Natural killer cell (primary cell): ENCODE measurements at regions not wholly inside any gene's neighbourhood (a gene's known extent, or its start where the extent isn't known, plus 50 kb on each side); places are given as distances from the start of the nearest gene placed in this dataset.

ENCODE experiments used
- ATAC-seq, 3 donors: fragments of 150-1000 bp in 2 of 3; fragments of 200-7000 bp in 1 of 3; cut with Tn5 transposase; 1 replicate in 1 of 3; 2 replicates in 2 of 3; pipeline ENCODE4 v1.10.0; 2021; ENCODE audit warnings: mild to moderate bottlenecking in 2 of 3, moderate library complexity in 2 of 3
- DNase-seq, 2 donors: peaks; one replicate each; pipeline versions ENCODE4 v3.0.0 to v3.0.0-alpha.2; 2013 to 2021; ENCODE audit warnings: mixed read lengths in 1 of 2
- H3K27ac ChIP-seq: one replicate; pipeline ENCODE4 v1.5.1; 2013; ENCODE audit warnings: mild to moderate bottlenecking, low read length
- H3K27me3 ChIP-seq: one replicate; pipeline ENCODE4 v1.6.1; 2013; ENCODE audit warnings: low read length; ENCODE audit not compliant: control insufficient read depth, insufficient read depth
- H3K36me3 ChIP-seq: one replicate; pipeline ENCODE4 v1.6.1; 2013; ENCODE audit warnings: low read length; ENCODE audit not compliant: control insufficient read depth, insufficient read depth
- H3K4me1 ChIP-seq: one replicate; pipeline ENCODE4 v1.6.1; 2013; ENCODE audit warnings: low read length; ENCODE audit not compliant: control insufficient read depth, insufficient read depth
- H3K4me3 ChIP-seq: one replicate; pipeline ENCODE4 v1.5.1; 2013; ENCODE audit warnings: low read length
- H3K9me3 ChIP-seq: one replicate; pipeline ENCODE4 v1.6.1; 2013; ENCODE audit warnings: low read length; ENCODE audit not compliant: control insufficient read depth, insufficient read depth
- H3K27ac Mint-ChIP-seq, 2 donors: one replicate each; pipeline ENCODE4 v1.8.0; 2022; ENCODE audit warnings: mild to moderate bottlenecking in 2 of 2, mixed read lengths in 2 of 2, moderate library complexity in 1 of 2
- H3K27me3 Mint-ChIP-seq, 2 donors: one replicate each; pipeline ENCODE4 v1.8.0; 2022; ENCODE audit warnings: low read depth in 2 of 2, mixed read lengths in 2 of 2
- H3K36me3 Mint-ChIP-seq: one replicate; pipeline ENCODE4 v1.8.0; 2022; ENCODE audit warnings: mixed read lengths
- H3K4me1 Mint-ChIP-seq, 2 donors: one replicate each; pipeline ENCODE4 v1.8.0; 2022; ENCODE audit warnings: mixed read lengths in 2 of 2
- H3K4me3 Mint-ChIP-seq: one replicate; pipeline ENCODE4 v1.8.0; 2022; ENCODE audit warnings: mild to moderate bottlenecking, moderate library complexity, mixed read lengths
- H3K9me3 Mint-ChIP-seq, 2 donors: one replicate each; pipeline ENCODE4 v1.8.0; 2022; ENCODE audit warnings: mixed read lengths in 2 of 2
- CTCF ChIP-seq: fragments of 200-600 bp; IDR thresholded peaks from one replicate; pipeline ENCODE4 v1.8.0; 2022; ENCODE audit warnings: antibody characterized with exemption
- WGBS: methylation state at CpG from one replicate; pipeline ENCODE4 v1.1.7; 2013; ENCODE audit warnings: missing lambda C conversion rate; ENCODE audit not compliant: insufficient coverage; 5-methylcytosine and 5-hydroxymethylcytosine counted together
- intact Hi-C: fragments of 100-400 bp; cut with micrococcal nuclease; formaldehyde crosslinking; loops from one replicate; pipeline ENCODE4 v1.14.2; 2022

- intact Hi-C loops: no loop called here
- no peak for TF ChIP-seq CTCF
- peaks cover 32 to 39% of the 10 kb centered on the region in 2 donors for H3K4me1 Mint-ChIP-seq
- no peak overlapping the region for H3K4me3 Mint-ChIP-seq
- Histone ChIP-seq H3K27me3 (no peaks in the 10 kb centered on the region), H3K4me1 (peaks cover 18% of the 10 kb centered on the region), H3K27ac (no peak overlapping the region), H3K36me3 (no peaks in the 10 kb centered on the region), H3K9me3 (no peaks in the 10 kb centered on the region), H3K4me3 (no peak overlapping the region)
- no peak for DNase-seq
- H3K36me3 Mint-ChIP-seq: no peaks in the 10 kb centered on the region
- no peak for ATAC-seq
- peaks cover 0 to 2% of the 10 kb centered on the region in 2 donors for H3K9me3 Mint-ChIP-seq
- H3K27ac Mint-ChIP-seq: peak overlapping the region in 1 of 2 donors; percentile 39
- WGBS: 94% methylated on average over 8 of the region's 8 CpGs
- H3K27me3 Mint-ChIP-seq: no peaks in the 10 kb centered on the region
These were observed 73.8 kb upstream of the VAV3 start for GRCh38 chr1:108038653-108039236.

- no peak for TF ChIP-seq CTCF
- Histone ChIP-seq H3K4me1 (peaks cover 9% of the 10 kb centered on the region), H3K9me3 (no peaks in the 10 kb centered on the region), H3K36me3 (no peaks in the 10 kb centered on the region), H3K27me3 (no peaks in the 10 kb centered on the region), H3K4me3 (no peak overlapping the region), H3K27ac (no peak overlapping the region)
- H3K4me1 Mint-ChIP-seq: peaks cover 14 to 24% of the 10 kb centered on the region in 2 donors
- no peak overlapping the region for H3K27ac Mint-ChIP-seq
- WGBS: 82% methylated on average over 2 of the region's 3 CpGs
- DNase-seq: no peak
- no peaks in the 10 kb centered on the region for H3K36me3 Mint-ChIP-seq
- H3K4me3 Mint-ChIP-seq: no peak overlapping the region
- no peaks in the 10 kb centered on the region for H3K27me3 Mint-ChIP-seq
- intact Hi-C loops: no loop called here
- no peak for ATAC-seq
- no peaks in the 10 kb centered on the region for H3K9me3 Mint-ChIP-seq
These were observed 72.0 kb upstream of the VAV3 start for GRCh38 chr1:108036796-108037562.

GRCh38 chr1:108034396-108034795 is 69.4 kb upstream of the VAV3 start:
- no peaks in the 10 kb centered on the region for H3K9me3 Mint-ChIP-seq
- WGBS: 78% methylated on average over 1 of the region's 1 CpG
- no peak for DNase-seq
- no peak overlapping the region for H3K4me3 Mint-ChIP-seq
- intact Hi-C loops: no loop called here
- H3K36me3 Mint-ChIP-seq: no peaks in the 10 kb centered on the region
- no peaks in the 10 kb centered on the region for H3K27me3 Mint-ChIP-seq
- no peak for ATAC-seq
- H3K4me3 ChIP-seq: no peak overlapping the region
- H3K4me1 Mint-ChIP-seq: peaks cover 0 to 6% of the 10 kb centered on the region in 2 donors
- no peak for TF ChIP-seq CTCF
- no peaks in the 10 kb centered on the region for H3K36me3 ChIP-seq
- H3K4me1 ChIP-seq: no peaks in the 10 kb centered on the region
- no peak overlapping the region for H3K27ac ChIP-seq
- H3K27ac Mint-ChIP-seq: no peak overlapping the region
- no peaks in the 10 kb centered on the region for H3K9me3 ChIP-seq
- no peaks in the 10 kb centered on the region for H3K27me3 ChIP-seq
